Thyroid gland (tissue), 4 donors: ENCODE measurements at regions not wholly inside any gene's neighbourhood (a gene's known extent, or its start where the extent isn't known, plus 50 kb on each side); places are given as distances from the start of the nearest gene placed in this dataset.

ENCODE experiments used
- CTCF ChIP-seq, 6 experiments: fragments of 200-600 bp in 3 of 6; fragments of 450-650 bp in 3 of 6; sonication (generic) in 3 of 6; IDR thresholded peaks; one replicate each; pipeline ENCODE4 v1.5.1; 2016 to 2019; ENCODE audit warnings: antibody characterized with exemption in 6 of 6, mild to moderate bottlenecking in 2 of 6, inconsistent platforms in 1 of 6, moderate library complexity in 1 of 6
- POLR2A ChIP-seq, 2 donors: fragments of 450-650 bp; IDR thresholded peaks; one replicate each; pipeline ENCODE4 v1.6.1; 2017; ENCODE audit warnings: antibody characterized with exemption in 2 of 2, mild to moderate bottlenecking in 2 of 2, moderate library complexity in 1 of 2

DNA sequence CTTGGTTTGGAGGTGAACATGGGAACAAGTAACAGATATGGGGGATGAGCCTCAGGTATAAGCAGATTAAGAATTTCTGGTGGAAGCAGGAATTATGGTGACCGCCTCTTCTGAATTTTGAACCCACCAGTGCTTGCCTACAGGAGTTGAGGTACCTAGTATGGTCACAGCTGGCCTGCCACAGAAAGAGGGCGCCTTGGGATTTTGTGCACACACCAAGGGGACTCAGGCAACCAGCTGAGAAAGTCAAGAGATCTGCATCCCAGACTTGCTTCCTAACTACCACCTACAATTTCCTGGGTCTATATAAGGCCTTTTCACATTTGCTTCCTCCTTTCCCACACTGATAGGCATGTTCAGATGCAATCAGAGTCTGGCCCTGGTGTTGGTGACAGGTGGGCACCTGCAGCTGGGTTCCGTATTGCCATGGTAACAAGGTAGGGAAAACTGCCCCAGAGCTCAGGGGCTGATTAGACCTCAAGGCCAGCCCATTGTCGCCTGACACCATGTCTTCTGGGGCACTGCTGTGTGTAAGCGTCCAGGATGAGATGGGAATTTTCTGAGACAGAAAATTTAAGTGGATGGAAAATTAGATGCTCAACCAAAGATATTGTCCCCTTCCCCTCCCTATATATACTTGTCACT lies 75.9 kb upstream of the RASGRF1 start:
- TF ChIP-seq CTCF (IDR thresholded peaks at IDR 0.05) (no peak), POLR2A (IDR thresholded peaks at IDR 0.05) (no peak)
